ENCODE measurements at regions not wholly inside any gene's neighbourhood (a gene's known extent, or its start where the extent isn't known, plus 50 kb on each side); places are given as distances from the start of the nearest gene placed in this dataset.

DNA sequence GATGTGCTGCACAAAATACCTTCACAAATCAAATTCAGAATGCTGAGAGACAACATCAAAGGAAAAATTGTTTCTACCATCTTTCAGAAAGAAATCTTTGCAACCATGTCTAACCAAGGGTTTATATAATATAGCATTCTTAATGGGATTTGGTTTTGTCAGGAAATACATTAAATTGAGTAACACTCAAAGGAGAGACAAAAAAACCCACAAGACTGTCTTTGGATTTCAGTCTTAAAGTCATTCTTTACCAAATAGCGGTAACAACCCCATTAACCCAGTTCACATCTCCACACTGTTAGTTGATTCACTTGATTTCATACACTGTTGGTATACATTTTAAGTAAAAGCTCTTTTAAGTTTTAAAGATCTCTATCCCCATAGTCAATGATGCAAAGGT is 145.7 kb upstream of the EDNRA start:
- TF ChIP-seq CTCF (IDR thresholded peaks at IDR 0.05; ENCODE audit: low read depth, low read length, poor library complexity, severe bottlenecking) (no peak), EZH2phosphoT487 (IDR thresholded peaks at IDR 0.05; ENCODE audit: borderline replicate concordance, low read length) (no peak)

Measured in DOHH2 (cell line).